K562 (cell line): ENCODE measurements at regions not wholly inside any gene's neighbourhood (a gene's known extent, or its start where the extent isn't known, plus 50 kb on each side); places are given as distances from the start of the nearest gene placed in this dataset.

Source experiments
- EP300 ChIP-seq: IDR thresholded peaks from 2 replicates; pipeline ENCODE4 v1.6.1; 2012; ENCODE audit warnings: low read length, improper control_type of control experiment
- KAT7 ChIP-seq: sonication (generic); formaldehyde crosslinking; IDR thresholded peaks from 2 replicates; pipeline ENCODE4 v1.8.0; 2022; ENCODE audit warnings: missing genetic modification reagents, mild to moderate bottlenecking, borderline replicate concordance
- NFATC3 ChIP-seq: fragments of 450-650 bp; IDR thresholded peaks from 2 replicates; pipeline ENCODE4 v1.6.1; 2017; ENCODE audit warnings: mild to moderate bottlenecking
- RFX5 ChIP-seq: IDR thresholded peaks from 2 replicates; pipeline ENCODE4 v1.6.1; 2011; ENCODE audit warnings: low read depth, mild to moderate bottlenecking, improper control_type of control experiment, low read length
- TAF1 ChIP-seq: IDR thresholded peaks from 2 replicates; pipeline ENCODE4 v1.6.1; 2011; ENCODE audit warnings: mild to moderate bottlenecking, low read length, moderate library complexity; ENCODE audit not compliant: insufficient read depth, control insufficient read depth, severe bottlenecking; ENCODE audit errors: extremely low read depth

GRCh38 chr2:43104106-43104505 is 122.3 kb downstream of the ZFP36L2 start:
- TF ChIP-seq EP300 (no peak), KAT7 (CRISPR knock-in tag) (no peak), RFX5 (no peak), TAF1 (no peak), NFATC3 (no peak)
